NT2/D1 (cell line): ENCODE measurements at regions not wholly inside any gene's neighbourhood (a gene's known extent, or its start where the extent isn't known, plus 50 kb on each side); places are given as distances from the start of the nearest gene placed in this dataset.

Source experiments
- DNase-seq: peaks from one replicate; pipeline ENCODE4 v3.0.0-alpha.2; 2011; ENCODE audit warnings: low read depth, low spot score
- H3K27me3 ChIP-seq: 2 replicates; pipeline ENCODE4 v1.6.0; 2011; ENCODE audit warnings: mild to moderate bottlenecking; ENCODE audit not compliant: insufficient read length, insufficient read depth
- H3K36me3 ChIP-seq: 2 replicates; pipeline ENCODE4 v1.6.1; 2011; ENCODE audit warnings: mild to moderate bottlenecking, low read length, mixed read lengths; ENCODE audit not compliant: insufficient read depth, insufficient read length
- H3K4me1 ChIP-seq: 2 replicates; pipeline ENCODE4 v1.5.1; 2011; ENCODE audit not compliant: insufficient read depth, insufficient read length
- H3K4me3 ChIP-seq: 2 replicates; pipeline ENCODE4 v1.5.1; 2011; ENCODE audit warnings: low read depth; ENCODE audit not compliant: insufficient read length
- H3K9ac ChIP-seq: 2 replicates; pipeline ENCODE4 v1.6.0; 2011; ENCODE audit warnings: low read depth; ENCODE audit not compliant: insufficient read length
- H3K9me3 ChIP-seq: 2 replicates; pipeline ENCODE4 v1.5.1; 2011; ENCODE audit warnings: mild to moderate bottlenecking, low read length; ENCODE audit not compliant: insufficient read depth
- SUZ12 ChIP-seq: IDR thresholded peaks from 2 replicates; pipeline ENCODE4 v1.6.1; 2011; ENCODE audit not compliant: insufficient read length, insufficient read depth; ENCODE audit errors: extremely low read depth
- YY1 ChIP-seq: IDR thresholded peaks from 2 replicates; pipeline ENCODE4 v1.6.1; 2011; ENCODE audit not compliant: insufficient read length, insufficient read depth
- ZNF274 ChIP-seq: IDR thresholded peaks from 2 replicates; pipeline ENCODE4 v1.6.1; 2011; ENCODE audit warnings: mild to moderate bottlenecking, low read depth, low read length

- H3K36me3 ChIP-seq, result no peaks in the 10 kb centered on the region
- H3K9ac ChIP-seq, result no peak overlapping the region
- no peak for DNase-seq
- H3K9me3 ChIP-seq, result no peaks in the 10 kb centered on the region
- no peaks in the 10 kb centered on the region for H3K4me1 ChIP-seq
- no peaks in the 10 kb centered on the region for H3K27me3 ChIP-seq
- TF ChIP-seq SUZ12 (no peak), ZNF274 (no peak), YY1 (no peak)
- no peak overlapping the region for H3K4me3 ChIP-seq
Measured at GRCh38 chr10:85454386-85454785, 912.2 kb downstream of the GRID1 start.

GRCh38 chr10:85457191-85457590, 909.4 kb downstream of the GRID1 start:
- H3K4me3 ChIP-seq, result no peak overlapping the region
- TF ChIP-seq ZNF274, result no peak
- TF ChIP-seq YY1, result no peak
- no peak for TF ChIP-seq SUZ12
- H3K9ac ChIP-seq, result no peak overlapping the region
- H3K9me3 ChIP-seq, result no peaks in the 10 kb centered on the region
- H3K27me3 ChIP-seq, result no peaks in the 10 kb centered on the region
- H3K4me1 ChIP-seq, result no peaks in the 10 kb centered on the region
- DNase-seq, result no peak
- no peaks in the 10 kb centered on the region for H3K36me3 ChIP-seq

- no peaks in the 10 kb centered on the region for H3K27me3 ChIP-seq
- no peak for TF ChIP-seq ZNF274
- no peak for TF ChIP-seq SUZ12
- no peak for TF ChIP-seq YY1
- no peaks in the 10 kb centered on the region for H3K9me3 ChIP-seq
- no peak overlapping the region for H3K4me3 ChIP-seq
- H3K4me1 ChIP-seq, result no peaks in the 10 kb centered on the region
- H3K9ac ChIP-seq, result no peak overlapping the region
- DNase-seq, result no peak
- no peaks in the 10 kb centered on the region for H3K36me3 ChIP-seq
Measured at GRCh38 chr10:85458324-85458723, 908.3 kb downstream of the GRID1 start.

- H3K9ac ChIP-seq, result no peak overlapping the region
- no peaks in the 10 kb centered on the region for H3K36me3 ChIP-seq
- no peak for DNase-seq
- no peaks in the 10 kb centered on the region for H3K9me3 ChIP-seq
- TF ChIP-seq SUZ12 (no peak), ZNF274 (no peak), YY1 (no peak)
- no peaks in the 10 kb centered on the region for H3K4me1 ChIP-seq
- H3K27me3 ChIP-seq, result no peaks in the 10 kb centered on the region
- H3K4me3 ChIP-seq, result no peak overlapping the region
Measured at GRCh38 chr10:85459906-85460305, 906.7 kb downstream of the GRID1 start.

GRCh38 chr10:85464336-85464735, 902.3 kb downstream of the GRID1 start:
- no peak for TF ChIP-seq YY1
- no peak for TF ChIP-seq SUZ12
- no peak for TF ChIP-seq ZNF274
- no peak for DNase-seq

GRCh38 chr10:85477979-85478378, 888.6 kb downstream of the GRID1 start:
- DNase-seq, result no peak
- H3K9ac ChIP-seq, result no peak overlapping the region
- H3K9me3 ChIP-seq, result no peaks in the 10 kb centered on the region
- no peaks in the 10 kb centered on the region for H3K27me3 ChIP-seq
- TF ChIP-seq ZNF274 (no peak), YY1 (no peak), SUZ12 (no peak)
- H3K4me1 ChIP-seq, result no peaks in the 10 kb centered on the region
- no peaks in the 10 kb centered on the region for H3K36me3 ChIP-seq
- no peak overlapping the region for H3K4me3 ChIP-seq

More at GRCh38 chr10:85464336-85464735, 902.3 kb downstream of the GRID1 start:
- no peaks in the 10 kb centered on the region for H3K4me1 ChIP-seq
- H3K27me3 ChIP-seq, result no peaks in the 10 kb centered on the region
- H3K36me3 ChIP-seq, result no peaks in the 10 kb centered on the region
- no peak overlapping the region for H3K4me3 ChIP-seq
- H3K9me3 ChIP-seq, result no peaks in the 10 kb centered on the region
- no peak overlapping the region for H3K9ac ChIP-seq

GRCh38 chr10:85490431-85490830, 876.2 kb downstream of the GRID1 start:
- Histone ChIP-seq H3K4me1 (no peaks in the 10 kb centered on the region), H3K36me3 (no peaks in the 10 kb centered on the region), H3K27me3 (no peaks in the 10 kb centered on the region), H3K9me3 (no peaks in the 10 kb centered on the region; the same call in 1 of the 2 replicates), H3K9ac (no peak overlapping the region), H3K4me3 (no peak overlapping the region)
- TF ChIP-seq YY1 (no peak), ZNF274 (no peak), SUZ12 (no peak)
- no peak for DNase-seq

- H3K27me3 ChIP-seq, result no peaks in the 10 kb centered on the region
- H3K4me1 ChIP-seq, result no peaks in the 10 kb centered on the region
- DNase-seq, result no peak
- H3K9ac ChIP-seq, result no peak overlapping the region
- TF ChIP-seq YY1 (no peak), SUZ12 (no peak), ZNF274 (no peak)
- no peak overlapping the region for H3K4me3 ChIP-seq
- no peaks in the 10 kb centered on the region for H3K9me3 ChIP-seq
- no peaks in the 10 kb centered on the region for H3K36me3 ChIP-seq
Measured at GRCh38 chr10:85491652-85492051, 874.9 kb downstream of the GRID1 start.
